ENCODE measurements at regions not wholly inside any gene's neighbourhood (a gene's known extent, or its start where the extent isn't known, plus 50 kb on each side); places are given as distances from the start of the nearest gene placed in this dataset.

DNA sequence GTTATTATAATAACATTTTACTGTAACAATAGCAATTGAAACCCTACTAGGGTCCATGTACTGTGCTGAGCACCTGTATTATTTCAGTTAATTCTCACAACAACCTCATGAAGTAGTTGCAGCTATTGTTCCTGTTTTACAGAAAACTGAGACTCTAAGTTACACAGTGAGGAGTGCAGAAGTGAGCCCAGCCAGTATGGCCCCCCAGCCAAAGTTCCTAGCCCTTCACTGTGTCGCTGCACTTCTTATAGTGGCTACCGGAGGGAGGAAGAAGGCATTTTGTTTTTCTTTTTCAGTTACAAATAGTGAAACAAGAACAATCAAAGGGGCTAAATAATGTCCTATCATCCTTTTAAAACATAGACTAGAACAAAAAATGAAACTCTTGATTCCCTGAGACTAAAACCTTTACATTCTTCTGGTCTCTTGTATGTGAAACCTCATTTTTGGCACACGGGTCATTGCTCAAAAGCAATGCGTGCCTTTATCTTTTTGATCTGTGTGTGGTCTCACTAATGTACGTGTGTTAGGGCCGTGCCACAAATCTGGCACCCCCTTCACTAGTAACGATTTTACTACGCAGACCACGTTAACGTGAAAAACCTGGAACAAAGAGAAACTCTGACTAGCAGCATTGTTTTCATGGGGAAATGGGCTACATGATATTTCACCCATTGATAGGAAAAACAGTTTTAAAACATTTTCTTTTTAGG lies 88.7 kb downstream of the LLPH start:
- ATAC-seq (no peak), DNase-seq (ENCODE audit: low read depth, low spot score) (no peak)
- Histone ChIP-seq H3K9me3 (ENCODE audit: control insufficient read depth in 1 of 2, insufficient read depth in 1 of 2, low read depth in 1 of 2, low read length in 2 of 2) (no peaks in the 10 kb centered on the region), H3K4me2 (ENCODE audit: low read length) (no peak overlapping the region), H2AFZ (ENCODE audit: low read depth, low read length, poor library complexity, severe bottlenecking) (no peak overlapping the region), H3K4me1 (ENCODE audit: control insufficient read depth in 1 of 2, insufficient read depth in 2 of 2, low read length in 2 of 2) (peaks cover 1 to 9% of the 10 kb centered on the region in 2 experiments; a peak in 3 of 4 replicates), H3K79me2 (ENCODE audit: insufficient read depth, low read length) (no peaks in the 10 kb centered on the region), H3K4me3 (replicated peaks in 1 of 2; ENCODE audit: low read depth in 1 of 2, low read length in 2 of 2) (no peak overlapping the region), H3K27me3 (ENCODE audit: insufficient read depth, low read length) (no peaks in the 10 kb centered on the region), H3K9ac (ENCODE audit: low read length) (no peak overlapping the region), H4K20me1 (ENCODE audit: insufficient read depth) (no peaks in the 10 kb centered on the region), H3K27ac (ENCODE audit: low read depth, low read length) (no peak overlapping the region), H3K36me3 (ENCODE audit: control insufficient read depth in 1 of 2, insufficient read depth in 2 of 2, low read length in 2 of 2) (no peaks in the 10 kb centered on the region), H3K9me2 (ENCODE audit: insufficient read depth) (no peaks in the 10 kb centered on the region)
- ChIA-PET RAD21 (ENCODE audit: low non-redundant PET in 1 of 2, low total read pairs in 2 of 2, uncharacterized antibody in 2 of 2, unreplicated experiment in 2 of 2) (no interaction called here), CTCF (interaction anchor here (1.3 kb wide), 1 partner anchor 46 kb away, joined by 3 read pairs; no protein-coding TSS in a partner anchor), POLR2A (no interaction called here)
- intact Hi-C loops (cut with micrococcal nuclease) = no loop called here
- no TSS peak for BruUV-seq (replicated peaks)
- TF ChIP-seq SP1 (IDR thresholded peaks at IDR 0.05; ENCODE audit: low read depth) (no peak), ZNF274 (IDR thresholded peaks at IDR 0.05; ENCODE audit: low read depth, low read length) (no peak), JUND (IDR thresholded peaks at IDR 0.05) (no peak), ZFX (IDR thresholded peaks at IDR 0.05) (no peak), SIN3A (IDR thresholded peaks at IDR 0.05; ENCODE audit: low read depth) (no peak), EZH2phosphoT487 (IDR thresholded peaks at IDR 0.05; ENCODE audit: borderline replicate concordance) (no peak), POLR2A (IDR thresholded peaks at IDR 0.05; ENCODE audit: borderline replicate concordance, extremely low read depth, insufficient read depth, insufficient read length) (no peak)
- TF ChIP-seq, protein P1, sequence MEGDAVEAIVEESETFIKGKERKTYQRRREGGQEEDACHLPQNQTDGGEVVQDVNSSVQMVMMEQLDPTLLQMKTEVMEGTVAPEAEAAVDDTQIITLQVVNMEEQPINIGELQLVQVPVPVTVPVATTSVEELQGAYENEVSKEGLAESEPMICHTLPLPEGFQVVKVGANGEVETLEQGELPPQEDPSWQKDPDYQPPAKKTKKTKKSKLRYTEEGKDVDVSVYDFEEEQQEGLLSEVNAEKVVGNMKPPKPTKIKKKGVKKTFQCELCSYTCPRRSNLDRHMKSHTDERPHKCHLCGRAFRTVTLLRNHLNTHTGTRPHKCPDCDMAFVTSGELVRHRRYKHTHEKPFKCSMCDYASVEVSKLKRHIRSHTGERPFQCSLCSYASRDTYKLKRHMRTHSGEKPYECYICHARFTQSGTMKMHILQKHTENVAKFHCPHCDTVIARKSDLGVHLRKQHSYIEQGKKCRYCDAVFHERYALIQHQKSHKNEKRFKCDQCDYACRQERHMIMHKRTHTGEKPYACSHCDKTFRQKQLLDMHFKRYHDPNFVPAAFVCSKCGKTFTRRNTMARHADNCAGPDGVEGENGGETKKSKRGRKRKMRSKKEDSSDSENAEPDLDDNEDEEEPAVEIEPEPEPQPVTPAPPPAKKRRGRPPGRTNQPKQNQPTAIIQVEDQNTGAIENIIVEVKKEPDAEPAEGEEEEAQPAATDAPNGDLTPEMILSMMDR (IDR thresholded peaks at IDR 0.05 in 2 of 3, conservative IDR thresholded peaks at IDR 0.05 in 1 of 3; ENCODE audit: borderline replicate concordance in 1 of 3, insufficient read depth in 1 of 3, low read depth in 2 of 3, low read length in 2 of 3) = no peak
